ENCODE measurements at regions not wholly inside any gene's neighbourhood (a gene's known extent, or its start where the extent isn't known, plus 50 kb on each side); places are given as distances from the start of the nearest gene placed in this dataset.
"Not testable (repeated sequence)": the region's sequence is repeated elsewhere in the genome, so short reads cannot be mapped to it uniquely, and the experiment has no call there.

DNA sequence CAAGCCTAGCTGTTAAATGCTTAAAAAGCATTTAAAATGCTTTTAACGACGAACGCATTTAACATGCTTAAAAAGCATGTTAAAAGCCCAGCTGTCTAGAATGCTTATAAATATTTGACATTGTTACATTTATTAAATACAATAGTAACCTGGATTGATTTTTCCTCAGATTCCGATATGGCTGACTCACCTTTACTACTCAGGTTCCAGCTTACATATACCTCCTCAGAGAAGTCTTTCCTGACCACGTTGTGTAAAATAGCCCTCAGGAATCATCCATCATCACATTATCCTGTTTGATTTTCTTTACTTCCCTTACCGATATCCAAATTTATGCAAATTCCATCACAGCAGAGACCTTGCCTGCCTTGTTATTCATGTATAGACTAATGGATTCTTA lies 51.4 kb downstream of the SLC41A2 start:
- ChIA-PET CTCF (interaction anchor here (1.1 kb wide), 1 partner anchor 33 kb away, joined by 3 read pairs; no protein-coding TSS in a partner anchor), POLR2A (no interaction called here)
- TF ChIP-seq, protein P1, sequence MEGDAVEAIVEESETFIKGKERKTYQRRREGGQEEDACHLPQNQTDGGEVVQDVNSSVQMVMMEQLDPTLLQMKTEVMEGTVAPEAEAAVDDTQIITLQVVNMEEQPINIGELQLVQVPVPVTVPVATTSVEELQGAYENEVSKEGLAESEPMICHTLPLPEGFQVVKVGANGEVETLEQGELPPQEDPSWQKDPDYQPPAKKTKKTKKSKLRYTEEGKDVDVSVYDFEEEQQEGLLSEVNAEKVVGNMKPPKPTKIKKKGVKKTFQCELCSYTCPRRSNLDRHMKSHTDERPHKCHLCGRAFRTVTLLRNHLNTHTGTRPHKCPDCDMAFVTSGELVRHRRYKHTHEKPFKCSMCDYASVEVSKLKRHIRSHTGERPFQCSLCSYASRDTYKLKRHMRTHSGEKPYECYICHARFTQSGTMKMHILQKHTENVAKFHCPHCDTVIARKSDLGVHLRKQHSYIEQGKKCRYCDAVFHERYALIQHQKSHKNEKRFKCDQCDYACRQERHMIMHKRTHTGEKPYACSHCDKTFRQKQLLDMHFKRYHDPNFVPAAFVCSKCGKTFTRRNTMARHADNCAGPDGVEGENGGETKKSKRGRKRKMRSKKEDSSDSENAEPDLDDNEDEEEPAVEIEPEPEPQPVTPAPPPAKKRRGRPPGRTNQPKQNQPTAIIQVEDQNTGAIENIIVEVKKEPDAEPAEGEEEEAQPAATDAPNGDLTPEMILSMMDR (IDR thresholded peaks at IDR 0.05; ENCODE audit: control extremely low read depth, extremely low read depth, low read depth, missing control alignments) = no peak
- no peak for DNase-seq (ENCODE audit: extremely low spot score)

DNA sequence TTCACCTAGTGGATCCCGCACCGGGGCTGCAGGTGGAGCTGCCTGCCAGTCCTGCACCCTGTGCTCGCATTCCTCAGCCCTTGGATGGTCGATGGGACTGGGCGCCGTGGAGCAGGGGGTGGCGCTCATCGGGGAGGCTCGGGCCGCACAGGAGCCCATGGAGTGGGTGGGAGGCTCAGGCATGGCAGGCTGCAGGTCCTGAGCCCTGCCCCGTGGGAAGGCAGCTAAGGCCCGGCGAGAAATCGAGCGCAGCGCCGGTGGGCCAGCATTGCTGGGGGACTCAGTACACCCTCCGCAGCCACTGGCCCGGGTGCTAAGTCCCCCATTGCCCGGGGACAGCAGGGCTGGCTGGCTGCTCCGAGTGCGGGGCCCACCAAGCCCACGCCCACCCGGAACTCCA lies 52.6 kb downstream of the SLC41A2 start:
- DNase-seq (ENCODE audit: extremely low spot score); POLR2A ChIA-PET; CTCF ChIA-PET: not testable (repeated sequence)

DNA sequence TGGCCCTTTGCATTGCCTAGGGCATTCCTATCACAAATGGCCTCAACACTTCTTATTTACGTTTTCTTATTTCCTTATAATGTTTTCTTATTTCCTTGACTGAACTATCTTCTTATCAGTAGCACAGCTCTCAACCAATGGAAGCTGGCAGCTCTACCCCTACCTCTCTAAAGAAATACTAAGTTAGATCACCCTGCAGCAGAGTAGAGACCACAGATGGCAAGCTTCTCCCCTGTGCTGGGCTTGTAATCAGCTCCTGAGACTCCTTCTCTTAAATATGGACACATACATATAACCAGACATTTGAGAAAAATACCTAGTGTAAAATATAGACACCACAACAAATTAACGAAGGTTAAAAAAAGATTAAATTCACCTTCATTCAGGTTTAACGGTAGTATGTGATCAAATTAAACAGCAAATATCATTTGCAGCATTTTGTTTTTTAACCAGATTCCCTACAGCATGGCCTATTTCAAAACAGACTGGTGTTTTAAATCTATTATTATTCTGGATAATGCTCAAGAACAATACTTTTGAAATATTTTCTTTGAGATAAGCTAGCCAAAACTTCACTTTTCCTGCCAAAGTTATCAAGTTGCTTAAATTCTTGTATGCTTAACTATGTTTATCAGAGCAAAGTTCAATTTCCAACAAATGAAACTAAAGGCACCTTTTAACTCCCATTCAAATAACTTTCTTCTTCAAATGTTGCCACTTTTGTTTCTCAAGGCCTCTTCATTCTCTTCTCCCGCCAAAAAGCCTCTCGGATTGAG lies 54.3 kb downstream of the SLC41A2 start:
- TF ChIP-seq, protein P1 (IDR thresholded peaks at IDR 0.05; ENCODE audit: control extremely low read depth, extremely low read depth, low read depth, missing control alignments) = no peak
- POLR2A ChIA-PET = no interaction called here
- DNase-seq (ENCODE audit: extremely low spot score) = no peak
- CTCF ChIA-PET = no interaction called here

DNA sequence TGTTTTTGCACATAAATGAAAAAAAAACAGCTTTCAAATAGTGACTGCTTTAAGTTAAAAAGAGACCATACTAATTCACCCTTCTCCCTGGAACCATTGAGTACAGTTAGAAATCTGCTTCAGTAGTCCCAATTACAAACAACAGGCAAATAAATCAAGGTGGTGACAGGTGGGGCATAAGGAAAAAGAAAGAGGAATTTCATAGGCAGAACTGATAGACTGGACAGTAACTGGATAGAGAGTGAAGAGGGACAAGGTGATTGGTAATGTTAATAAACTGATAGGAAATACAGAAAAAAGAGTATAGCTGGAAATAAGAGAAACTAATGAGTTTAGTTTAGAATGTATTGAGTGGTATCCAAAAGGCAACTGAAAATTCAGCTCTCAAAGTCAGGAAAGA lies 56.0 kb downstream of the SLC41A2 start:
- POLR2A ChIA-PET = no interaction called here
- DNase-seq (ENCODE audit: extremely low spot score) = no peak
- CTCF ChIA-PET = interaction anchor here (0.8 kb wide), 1 partner anchor 9 kb away, joined by 3 read pairs; no protein-coding TSS in a partner anchor
- TF ChIP-seq, protein P1 (IDR thresholded peaks at IDR 0.05; ENCODE audit: control extremely low read depth, extremely low read depth, low read depth, missing control alignments) = no peak

DNA sequence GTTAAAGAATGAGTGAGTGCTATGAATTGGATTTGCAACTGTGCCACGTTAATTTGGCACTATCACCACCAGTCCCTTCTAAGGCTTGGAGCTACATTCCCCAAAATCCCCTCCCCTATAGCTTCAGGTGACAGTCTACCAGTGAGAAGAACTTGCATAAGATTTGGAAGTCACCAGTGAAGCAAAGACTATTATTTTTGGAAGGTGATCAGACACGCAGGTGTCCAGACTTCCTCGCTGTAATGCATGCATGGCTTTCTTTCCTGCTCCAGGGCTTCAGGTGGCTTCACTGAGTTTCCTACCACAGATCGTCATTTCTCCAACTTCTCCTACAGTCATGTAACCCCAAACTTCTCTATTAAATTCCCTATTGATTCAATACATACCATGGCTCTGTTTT lies 61.4 kb downstream of the SLC41A2 start:
- ChIA-PET CTCF (interaction anchor here (0.9 to 1.6 kb wide), 2 partner anchors 8 to 12 kb away, joined by 3 read pairs; no protein-coding TSS in a partner anchor), POLR2A (interaction anchor here (0.7 kb wide), 1 partner anchor 759 kb away, joined by 4 read pairs; the partner anchor contains the start of gene NFYB)
- TF ChIP-seq, protein P1 (IDR thresholded peaks at IDR 0.05; ENCODE audit: control extremely low read depth, extremely low read depth, low read depth, missing control alignments) = no peak
- DNase-seq (ENCODE audit: extremely low spot score) = no peak

DNA sequence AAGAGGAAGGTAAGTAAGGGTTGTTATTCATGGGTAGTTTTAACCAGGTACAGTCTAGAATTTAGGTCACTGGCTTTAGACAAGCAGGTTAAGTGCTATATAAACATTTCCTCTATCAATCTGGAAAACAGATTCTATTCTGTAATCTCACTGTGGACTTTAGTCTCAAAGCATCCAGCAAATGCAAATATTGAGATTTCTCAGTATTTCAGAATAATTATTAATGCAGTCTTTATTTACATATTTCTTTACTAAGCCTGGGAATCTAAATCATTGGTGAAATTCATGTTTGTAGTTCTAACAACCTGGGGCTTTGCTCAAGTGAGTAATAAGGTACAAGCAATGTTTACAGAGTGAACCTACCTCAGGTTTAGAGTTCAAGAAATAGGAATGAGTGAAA lies 61.9 kb downstream of the SLC41A2 start:
- DNase-seq (ENCODE audit: extremely low spot score) = no peak
- POLR2A ChIA-PET = no interaction called here

More for the DNA sequence above, 61.9 kb downstream of the SLC41A2 start:
- CTCF ChIA-PET = interaction anchor here (1.1 kb wide), 1 partner anchor 11 kb away, joined by 3 read pairs; no protein-coding TSS in a partner anchor
- TF ChIP-seq, protein P1 (IDR thresholded peaks at IDR 0.05; ENCODE audit: control extremely low read depth, extremely low read depth, low read depth, missing control alignments) = no peak

Measured in GM10248 (cell line).